Activated CD4-positive, alpha-beta T cell treated with anti-CD3 and anti-CD28 coated beads for 36 hours (primary cell): ENCODE measurements at regions not wholly inside any gene's neighbourhood (a gene's known extent, or its start where the extent isn't known, plus 50 kb on each side); places are given as distances from the start of the nearest gene placed in this dataset.

ENCODE experiments used
- ATAC-seq: fragments of 200-7000 bp; cut with Tn5 transposase; one replicate; pipeline ENCODE4 v1.10.0; 2021; ENCODE audit warnings: mild to moderate bottlenecking, moderate library complexity
- CTCF ChIA-PET: fragments of 350-600 bp; sonication (Branson Sonifier 250); formaldehyde crosslinking; loops from one replicate; lab custom pipeline; 2021; ENCODE audit warnings: antibody characterized with exemption; lab: Charles Lee
- POLR2A ChIA-PET: fragments of 350-600 bp; sonication (Branson Sonifier 250); formaldehyde crosslinking; loops from one replicate; lab custom pipeline; 2021; ENCODE audit warnings: antibody characterized with exemption, inconsistent platforms; lab: Charles Lee
- DNase-seq: peaks from one replicate; pipeline ENCODE4 v3.0.0-alpha.2; 2020
- H3K27ac Mint-ChIP-seq: one replicate; pipeline ENCODE4 v1.8.0; 2021; ENCODE audit warnings: mixed read lengths
- H3K27me3 Mint-ChIP-seq: one replicate; pipeline ENCODE4 v1.8.0; 2021; ENCODE audit warnings: mixed read lengths
- H3K36me3 Mint-ChIP-seq: one replicate; pipeline ENCODE4 v1.8.0; 2021; ENCODE audit warnings: low read depth, mixed read lengths
- H3K4me1 Mint-ChIP-seq: one replicate; pipeline ENCODE4 v1.8.0; 2021; ENCODE audit warnings: mixed read lengths
- H3K4me3 Mint-ChIP-seq: one replicate; pipeline ENCODE4 v1.8.0; 2021; ENCODE audit warnings: mild to moderate bottlenecking, moderate library complexity, mixed read lengths
- H3K9me3 Mint-ChIP-seq: one replicate; pipeline ENCODE4 v1.8.0; 2021; ENCODE audit warnings: low read depth, mixed read lengths
- intact Hi-C, 2 experiments: fragments of 100-400 bp; cut with DNase I in 1 of 2; cut with micrococcal nuclease in 1 of 2; formaldehyde crosslinking; loops; one replicate each; pipeline versions ENCODE4 v1.14.2 to v1.15.1; 2022 to 2024; cut with DNase I, micrococcal nuclease

DNA sequence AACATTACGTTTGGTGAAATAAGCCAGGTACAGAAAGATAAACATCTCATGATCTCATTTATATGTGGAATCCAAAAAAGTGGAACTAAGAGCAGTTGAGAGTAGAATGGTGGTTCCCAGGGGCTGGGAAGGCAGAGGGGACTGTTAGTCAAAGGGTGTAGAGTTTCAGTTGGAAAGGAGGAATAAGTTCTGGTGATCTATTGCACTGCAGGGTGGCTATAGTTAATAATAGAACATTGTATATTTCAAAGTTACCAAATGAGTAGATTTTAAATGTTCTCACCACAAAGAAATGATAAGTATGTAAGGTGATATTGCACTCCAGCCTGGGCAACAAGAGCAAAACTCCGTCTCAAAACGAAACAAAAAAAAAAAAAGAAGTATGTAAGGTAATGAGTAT lies 260.1 kb upstream of the RAB6C start:
- Mint-ChIP-seq H3K27me3 (no peaks in the 10 kb centered on the region), H3K4me3 (no peak overlapping the region), H3K27ac (no peak overlapping the region), H3K9me3 (no peaks in the 10 kb centered on the region), H3K36me3 (no peaks in the 10 kb centered on the region), H3K4me1 (no peaks in the 10 kb centered on the region)
- no peak for ATAC-seq
- ChIA-PET CTCF (no interaction called here), POLR2A (no interaction called here)
- intact Hi-C loops, result no loop called here
- DNase-seq, result no peak

DNA sequence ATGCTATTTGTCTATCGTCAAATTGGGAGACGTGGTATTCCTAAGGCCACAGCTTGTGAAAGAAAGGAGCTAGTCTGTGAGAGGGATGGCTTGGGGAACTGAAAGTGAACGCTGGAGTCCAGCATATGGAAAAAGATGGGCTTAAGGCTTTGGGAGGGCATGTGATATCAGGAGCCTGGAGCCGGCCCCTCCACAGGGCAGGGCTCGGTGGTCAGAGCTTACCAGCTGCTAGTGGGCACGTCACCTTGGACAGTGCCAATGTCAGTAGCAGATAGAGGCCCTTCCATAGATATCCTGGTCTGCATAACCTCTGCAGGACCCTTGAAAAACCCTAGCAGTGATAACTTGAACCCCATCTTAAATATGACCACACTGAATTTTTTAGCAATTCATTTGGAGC lies 259.1 kb upstream of the RAB6C start:
- Mint-ChIP-seq H3K27ac (no peak overlapping the region), H3K4me1 (no peaks in the 10 kb centered on the region), H3K36me3 (no peaks in the 10 kb centered on the region), H3K4me3 (no peak overlapping the region), H3K9me3 (no peaks in the 10 kb centered on the region), H3K27me3 (no peaks in the 10 kb centered on the region)
- DNase-seq (no peak), ATAC-seq (no peak)
- ChIA-PET CTCF (interaction anchor here (0.6 kb wide), 1 partner anchor 21 kb away, joined by 3 read pairs; no protein-coding TSS in a partner anchor), POLR2A (no interaction called here)
- intact Hi-C loops, result no loop called here

DNA sequence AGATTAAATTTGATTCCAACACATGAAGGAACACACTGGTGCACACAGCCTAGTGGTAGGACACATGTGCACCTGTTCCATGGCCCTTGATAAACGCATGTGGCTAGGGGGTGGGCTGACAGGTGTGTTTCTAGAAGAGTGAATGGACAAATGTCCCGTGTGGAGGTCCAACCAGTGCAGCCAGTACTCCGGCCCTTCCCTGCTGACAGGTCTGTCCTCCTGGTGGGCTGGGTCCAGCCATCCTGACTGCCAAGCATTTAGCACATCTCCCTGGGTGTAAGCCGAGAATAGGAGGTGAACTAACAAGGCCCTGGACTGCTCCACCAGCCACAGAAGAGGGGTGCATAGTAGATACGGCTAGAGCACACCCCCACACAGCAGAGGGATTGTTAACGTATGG lies 258.7 kb upstream of the RAB6C start:
- POLR2A ChIA-PET, result no interaction called here
- no peaks in the 10 kb centered on the region for H3K27me3 Mint-ChIP-seq
- H3K27ac Mint-ChIP-seq, result no peak overlapping the region
- H3K4me1 Mint-ChIP-seq, result no peaks in the 10 kb centered on the region
- intact Hi-C loops, result no loop called here
- CTCF ChIA-PET, result interaction anchor here (0.6 to 0.7 kb wide), 2 partner anchors 21 to 24 kb away, joined by 3 read pairs; no protein-coding TSS in a partner anchor
- H3K4me3 Mint-ChIP-seq, result no peak overlapping the region
- ATAC-seq, result no peak
- no peaks in the 10 kb centered on the region for H3K9me3 Mint-ChIP-seq
- no peaks in the 10 kb centered on the region for H3K36me3 Mint-ChIP-seq
- no peak for DNase-seq

DNA sequence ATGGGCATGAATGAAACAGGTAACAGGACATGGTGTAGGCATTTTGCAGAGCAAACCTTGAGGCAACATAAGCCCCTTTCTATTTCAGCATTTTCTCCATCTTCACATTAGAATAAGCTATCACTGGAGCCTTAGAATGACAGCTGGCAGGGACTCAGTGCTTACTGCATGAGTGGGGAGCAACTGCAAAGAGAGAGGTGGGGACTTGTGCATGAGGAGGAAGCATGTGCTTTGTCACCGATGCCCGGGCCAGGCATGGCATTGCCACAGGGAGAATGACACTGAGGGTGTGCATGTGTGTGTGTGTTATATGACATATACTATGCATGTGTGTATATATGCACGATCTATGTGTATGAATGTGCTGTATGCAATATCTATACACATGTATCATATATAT lies 258.2 kb upstream of the RAB6C start:
- Mint-ChIP-seq H3K9me3 (no peaks in the 10 kb centered on the region), H3K36me3 (no peaks in the 10 kb centered on the region), H3K4me3 (no peak overlapping the region), H3K4me1 (no peaks in the 10 kb centered on the region), H3K27ac (no peak overlapping the region), H3K27me3 (no peaks in the 10 kb centered on the region)
- POLR2A ChIA-PET, result no interaction called here
- ATAC-seq (no peak), DNase-seq (no peak)
- CTCF ChIA-PET, result interaction anchor here (0.7 kb wide), 1 partner anchor 23 kb away, joined by 3 read pairs; no protein-coding TSS in a partner anchor
- intact Hi-C loops, result no loop called here

DNA sequence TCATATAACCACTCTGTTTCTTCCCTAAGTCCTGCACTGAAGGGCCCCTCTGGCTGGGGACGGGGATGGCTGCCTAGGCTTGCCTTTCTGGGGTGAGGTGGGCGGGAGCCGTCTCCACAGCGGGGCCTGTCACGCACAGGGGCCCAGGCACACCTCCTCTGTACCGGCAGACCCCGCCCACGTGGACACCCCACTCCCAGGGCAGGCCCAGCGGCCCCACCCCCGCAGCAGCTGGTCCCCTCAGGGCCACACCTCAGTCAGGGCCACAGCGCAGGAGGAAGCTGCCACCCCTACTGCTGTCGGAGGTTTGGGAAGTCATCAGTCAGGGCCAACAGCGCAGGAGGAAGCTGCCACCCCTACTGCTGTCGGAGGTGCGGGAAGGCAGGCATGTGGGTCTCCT lies 257.6 kb upstream of the RAB6C start:
- Mint-ChIP-seq H3K9me3 (no peaks in the 10 kb centered on the region), H3K4me1 (no peaks in the 10 kb centered on the region), H3K4me3 (no peak overlapping the region), H3K27me3 (no peaks in the 10 kb centered on the region), H3K36me3 (no peaks in the 10 kb centered on the region), H3K27ac (no peak overlapping the region)
- ATAC-seq (no peak), DNase-seq (no peak)
- CTCF ChIA-PET, result interaction anchor here (0.7 kb wide), 1 partner anchor 22 kb away, joined by 3 read pairs; no protein-coding TSS in a partner anchor
- intact Hi-C loops, result no loop called here
- POLR2A ChIA-PET, result no interaction called here

DNA sequence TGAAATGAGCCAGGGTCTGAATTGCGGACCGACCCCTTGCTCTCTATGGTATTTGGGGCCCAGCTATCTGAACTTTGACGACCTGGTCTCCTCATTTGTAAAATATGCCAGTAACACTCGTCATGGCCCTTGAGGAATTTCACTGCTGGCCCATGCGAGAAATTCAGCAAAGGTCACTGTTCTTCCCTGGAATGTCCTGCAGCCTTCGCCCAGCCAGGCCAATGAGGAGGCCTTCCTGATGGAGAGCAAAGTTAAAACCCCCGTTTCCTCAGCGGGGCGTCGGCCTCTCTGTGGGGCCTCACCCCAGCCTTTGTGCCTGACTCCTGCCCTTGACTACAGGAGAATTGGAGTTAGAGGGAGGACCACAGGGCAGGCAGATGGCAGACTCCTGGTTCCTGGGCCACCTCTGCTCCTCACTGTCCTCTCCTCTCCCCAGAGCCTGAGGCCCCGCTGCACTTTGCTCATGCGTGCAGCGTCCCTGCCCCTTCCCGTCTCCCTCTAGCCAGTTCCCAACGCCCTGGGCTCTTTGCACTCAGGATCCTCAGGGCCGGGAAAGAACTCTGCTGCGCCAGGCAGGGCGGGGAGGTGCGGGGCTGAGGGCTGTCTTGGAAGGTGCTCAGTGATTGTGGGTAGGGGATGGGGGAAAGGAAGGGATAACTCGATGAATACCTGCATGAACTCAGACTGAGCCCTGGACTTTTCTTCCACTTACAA lies 257.0 kb upstream of the RAB6C start:
- no peak for ATAC-seq
- ChIA-PET CTCF (no interaction called here), POLR2A (no interaction called here)
- intact Hi-C loops, result no loop called here
- H3K36me3 Mint-ChIP-seq, result no peaks in the 10 kb centered on the region
- no peaks in the 10 kb centered on the region for H3K27me3 Mint-ChIP-seq
- no peak overlapping the region for H3K27ac Mint-ChIP-seq
- no peak overlapping the region for H3K4me3 Mint-ChIP-seq
- no peaks in the 10 kb centered on the region for H3K4me1 Mint-ChIP-seq
- DNase-seq, result no peak
- no peaks in the 10 kb centered on the region for H3K9me3 Mint-ChIP-seq

DNA sequence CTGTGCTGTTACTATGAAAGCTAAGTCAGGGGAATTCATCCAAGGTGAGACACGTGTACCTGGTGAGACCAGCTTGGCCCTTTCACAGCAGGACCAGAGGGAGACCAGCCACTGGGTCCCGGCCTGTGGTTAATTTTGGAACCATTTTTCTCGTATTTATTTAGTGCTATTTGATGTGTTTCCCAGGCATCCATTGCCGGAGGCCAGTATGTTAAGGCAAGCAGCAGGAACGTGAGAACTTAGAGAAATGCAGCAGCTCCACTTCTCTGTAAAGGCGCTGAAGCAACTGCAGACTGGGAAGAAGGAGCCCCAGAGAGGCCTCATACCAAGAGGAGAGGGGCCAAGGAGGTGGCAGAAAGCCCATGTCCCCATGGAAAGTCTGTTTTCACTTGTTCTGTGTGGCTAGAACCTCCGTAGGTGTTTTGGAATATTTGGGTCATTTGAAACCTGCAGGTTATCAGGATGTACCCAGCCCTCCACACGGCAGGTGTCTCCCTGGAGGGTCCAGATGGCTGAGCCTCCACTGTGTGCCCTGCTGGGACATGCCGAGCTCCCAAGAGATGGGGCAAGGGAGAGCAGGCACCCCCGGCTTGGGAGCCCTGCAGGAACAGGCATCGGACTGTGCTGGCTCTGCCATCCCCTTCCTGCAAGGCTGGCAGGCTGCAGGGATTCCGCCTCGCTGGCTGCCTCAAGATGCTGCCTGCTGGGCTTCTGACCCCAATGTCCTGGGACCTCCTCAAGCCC lies 256.0 kb upstream of the RAB6C start:
- H3K9me3 Mint-ChIP-seq, result no peaks in the 10 kb centered on the region
- ChIA-PET POLR2A (no interaction called here), CTCF (no interaction called here)
- DNase-seq (no peak), ATAC-seq (no peak)
- no peak overlapping the region for H3K4me3 Mint-ChIP-seq
- no peaks in the 10 kb centered on the region for H3K36me3 Mint-ChIP-seq
- intact Hi-C loops, result no loop called here
- H3K27me3 Mint-ChIP-seq, result no peaks in the 10 kb centered on the region
- H3K4me1 Mint-ChIP-seq, result no peaks in the 10 kb centered on the region
- no peak overlapping the region for H3K27ac Mint-ChIP-seq

DNA sequence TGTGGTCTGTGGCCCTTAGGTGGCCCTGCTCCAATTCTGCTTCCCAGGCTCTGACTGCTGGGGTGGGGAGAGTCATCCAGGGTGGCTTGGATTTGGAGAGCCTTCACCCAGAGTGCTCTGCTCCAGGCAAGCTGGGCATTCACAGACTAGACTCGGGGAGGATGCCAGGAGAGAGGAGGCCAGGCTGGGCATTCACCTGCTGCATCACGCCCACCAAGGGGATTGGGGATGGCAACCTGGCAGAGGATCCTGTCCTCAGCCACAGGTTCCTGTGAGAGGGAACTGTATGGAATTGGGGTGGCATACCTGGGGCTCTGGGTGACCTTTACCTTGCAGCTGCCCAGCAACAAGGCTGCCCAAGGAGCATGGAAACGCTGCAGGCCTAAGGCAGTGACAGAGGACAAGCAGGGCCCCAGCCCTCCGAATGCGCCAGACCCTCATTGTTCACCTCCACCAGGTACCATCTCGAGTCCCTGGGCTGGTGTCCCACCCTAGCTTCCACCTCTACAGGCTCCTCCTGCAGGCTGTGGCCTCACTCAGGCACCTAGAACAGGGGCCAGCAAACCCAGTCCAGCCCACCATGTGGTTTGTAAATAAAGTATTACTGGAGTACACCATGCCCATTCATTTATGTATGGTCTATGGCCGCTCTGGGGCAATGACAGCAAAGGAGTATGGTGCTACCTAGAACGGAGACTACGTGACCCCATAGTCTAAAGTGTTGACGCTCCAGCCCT lies 255.3 kb upstream of the RAB6C start:
- H3K27ac Mint-ChIP-seq, result no peak overlapping the region
- DNase-seq, result no peak
- ChIA-PET CTCF (no interaction called here), POLR2A (no interaction called here)
- H3K9me3 Mint-ChIP-seq, result no peaks in the 10 kb centered on the region
- H3K36me3 Mint-ChIP-seq, result no peaks in the 10 kb centered on the region
- intact Hi-C loops, result no loop called here
- no peaks in the 10 kb centered on the region for H3K27me3 Mint-ChIP-seq
- no peak for ATAC-seq
- no peaks in the 10 kb centered on the region for H3K4me1 Mint-ChIP-seq
- no peak overlapping the region for H3K4me3 Mint-ChIP-seq

DNA sequence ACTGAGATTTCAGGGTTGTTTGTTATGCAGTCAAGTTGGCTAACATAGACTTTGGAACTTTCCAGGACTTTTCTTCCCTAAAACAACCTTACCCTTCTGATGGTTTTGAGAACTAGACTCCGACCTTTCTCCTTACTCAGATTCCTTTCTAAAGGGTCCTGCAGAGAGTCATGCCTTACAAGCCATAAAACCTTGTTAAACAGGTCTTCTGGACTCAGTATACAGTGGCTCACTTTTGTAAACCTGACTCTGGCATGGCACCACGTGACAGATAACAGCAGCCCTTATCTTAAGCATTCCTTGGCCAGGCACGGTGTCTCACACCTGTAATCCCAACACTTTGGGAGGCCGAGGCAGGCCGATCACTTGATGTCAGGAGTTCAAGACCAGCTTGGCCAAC lies 253.2 kb upstream of the RAB6C start:
- no peaks in the 10 kb centered on the region for H3K27me3 Mint-ChIP-seq
- no peaks in the 10 kb centered on the region for H3K4me1 Mint-ChIP-seq
- intact Hi-C loops, result no loop called here
- DNase-seq (no peak), ATAC-seq (no peak)
- H3K27ac Mint-ChIP-seq, result no peak overlapping the region
- no peaks in the 10 kb centered on the region for H3K36me3 Mint-ChIP-seq
- H3K4me3 Mint-ChIP-seq, result no peak overlapping the region
- POLR2A ChIA-PET, result no interaction called here
- H3K9me3 Mint-ChIP-seq, result no peaks in the 10 kb centered on the region
- CTCF ChIA-PET, result interaction anchor here (0.6 kb wide), 1 partner anchor 429 kb away, joined by 3 read pairs; no protein-coding TSS in a partner anchor

DNA sequence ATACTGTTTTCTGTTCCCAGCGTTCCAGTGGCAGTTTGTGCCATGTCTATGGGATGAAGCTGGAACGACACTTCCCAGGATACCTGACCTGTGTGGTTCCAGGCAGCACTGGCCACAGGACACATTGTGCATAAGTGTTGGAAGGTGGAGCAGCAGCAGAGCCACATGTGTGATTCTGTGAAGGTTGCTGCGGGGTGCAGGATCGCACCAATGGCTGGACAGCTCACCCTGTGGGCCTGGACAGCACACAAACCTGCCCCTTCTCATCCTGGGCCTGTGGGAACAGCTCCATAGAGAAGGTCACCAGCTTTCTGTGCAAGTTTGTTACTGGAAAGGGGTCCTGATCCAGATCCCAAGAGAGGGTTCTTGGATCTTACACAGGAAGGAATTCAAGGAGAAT lies 252.2 kb upstream of the RAB6C start:
- ATAC-seq, result no peak
- CTCF ChIA-PET, result no interaction called here
- no peaks in the 10 kb centered on the region for H3K27me3 Mint-ChIP-seq
- H3K9me3 Mint-ChIP-seq, result no peaks in the 10 kb centered on the region
- no peak for DNase-seq
- H3K4me3 Mint-ChIP-seq, result no peak overlapping the region
- no peaks in the 10 kb centered on the region for H3K36me3 Mint-ChIP-seq
- intact Hi-C loops, result no loop called here
- H3K4me1 Mint-ChIP-seq, result no peaks in the 10 kb centered on the region
- no peak overlapping the region for H3K27ac Mint-ChIP-seq
- POLR2A ChIA-PET, result no interaction called here

DNA sequence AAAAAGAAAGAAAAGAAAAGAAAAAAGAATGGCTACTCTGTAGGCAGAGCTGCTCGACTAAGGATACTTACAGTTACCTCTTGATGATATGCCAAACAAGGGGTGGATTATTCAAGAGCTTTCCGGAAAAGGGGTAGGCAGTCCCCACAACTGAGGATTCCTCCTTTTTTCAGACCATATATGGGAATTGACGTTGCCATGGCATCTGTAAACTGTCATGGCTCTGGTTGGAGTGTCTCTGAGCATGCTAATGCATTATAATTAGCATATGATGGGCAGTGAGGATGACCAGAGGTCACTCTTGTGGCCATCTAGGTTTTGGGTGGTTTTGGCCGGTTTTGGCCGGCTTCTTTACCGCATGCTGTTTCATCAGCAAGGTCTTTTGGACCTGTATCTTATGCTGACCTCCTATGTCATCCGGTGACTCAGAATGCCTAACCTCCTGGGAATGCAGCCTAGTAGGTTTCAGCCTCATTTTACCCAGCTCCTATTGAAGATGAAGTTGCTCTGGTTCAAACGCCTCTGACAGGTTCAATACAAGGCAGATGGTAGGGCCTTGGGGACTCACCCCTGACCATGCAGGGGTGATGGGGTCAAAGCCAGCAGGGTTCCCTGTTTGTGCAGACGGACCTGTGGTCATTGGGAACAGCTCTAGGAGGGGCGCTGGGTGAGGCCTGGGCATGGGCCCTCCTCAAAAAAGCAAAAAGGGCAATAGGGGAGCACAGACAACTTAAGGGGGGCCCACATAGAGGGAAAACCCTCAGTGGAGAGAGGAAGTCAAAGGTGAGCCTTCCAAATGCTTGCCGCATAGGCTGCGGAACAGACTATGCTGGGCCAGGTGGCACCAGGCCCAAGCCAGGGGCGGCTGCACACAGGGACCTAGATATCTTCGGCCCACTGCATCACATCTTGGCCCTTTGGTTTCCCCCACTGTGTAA lies 251.2 kb upstream of the RAB6C start:
- Mint-ChIP-seq H3K27ac (no peak overlapping the region), H3K4me1 (no peaks in the 10 kb centered on the region), H3K4me3 (no peak overlapping the region), H3K27me3 (no peaks in the 10 kb centered on the region), H3K9me3 (no peaks in the 10 kb centered on the region), H3K36me3 (no peaks in the 10 kb centered on the region)
- no peak for ATAC-seq
- ChIA-PET CTCF (no interaction called here), POLR2A (no interaction called here)
- intact Hi-C loops, result no loop called here
- no peak for DNase-seq
